ENCODE measurements at regions not wholly inside any gene's neighbourhood (a gene's known extent, or its start where the extent isn't known, plus 50 kb on each side); places are given as distances from the start of the nearest gene placed in this dataset.
"Not testable (repeated sequence)": the region's sequence is repeated elsewhere in the genome, so short reads cannot be mapped to it uniquely, and the experiment has no call there.

DNA sequence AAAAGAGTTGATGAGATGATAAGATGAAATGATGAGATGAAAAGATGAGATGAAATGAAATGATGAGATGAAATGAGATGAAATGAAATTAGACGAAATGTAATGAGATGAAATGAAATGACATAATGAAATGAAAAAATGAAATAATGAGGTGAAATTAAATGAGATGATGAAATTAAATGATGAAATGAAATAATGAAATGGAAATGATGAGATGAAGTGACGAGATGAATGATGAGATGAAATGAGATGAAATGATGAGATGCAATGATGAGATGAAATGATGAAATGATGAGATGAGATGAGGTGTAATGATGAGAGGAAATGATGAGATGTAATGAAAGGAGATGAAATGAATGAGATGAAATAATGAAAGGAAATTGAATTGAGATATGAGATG, 343.4 kb upstream of the PLGLB1 start:
- TF ChIP-seq POLR2AphosphoS5 (IDR thresholded peaks at IDR 0.05; ENCODE audit: insufficient read depth in 1 of 2, low read depth in 1 of 2); POLR2A (IDR thresholded peaks at IDR 0.05): not testable (repeated sequence)
- TF ChIP-seq, protein P1, sequence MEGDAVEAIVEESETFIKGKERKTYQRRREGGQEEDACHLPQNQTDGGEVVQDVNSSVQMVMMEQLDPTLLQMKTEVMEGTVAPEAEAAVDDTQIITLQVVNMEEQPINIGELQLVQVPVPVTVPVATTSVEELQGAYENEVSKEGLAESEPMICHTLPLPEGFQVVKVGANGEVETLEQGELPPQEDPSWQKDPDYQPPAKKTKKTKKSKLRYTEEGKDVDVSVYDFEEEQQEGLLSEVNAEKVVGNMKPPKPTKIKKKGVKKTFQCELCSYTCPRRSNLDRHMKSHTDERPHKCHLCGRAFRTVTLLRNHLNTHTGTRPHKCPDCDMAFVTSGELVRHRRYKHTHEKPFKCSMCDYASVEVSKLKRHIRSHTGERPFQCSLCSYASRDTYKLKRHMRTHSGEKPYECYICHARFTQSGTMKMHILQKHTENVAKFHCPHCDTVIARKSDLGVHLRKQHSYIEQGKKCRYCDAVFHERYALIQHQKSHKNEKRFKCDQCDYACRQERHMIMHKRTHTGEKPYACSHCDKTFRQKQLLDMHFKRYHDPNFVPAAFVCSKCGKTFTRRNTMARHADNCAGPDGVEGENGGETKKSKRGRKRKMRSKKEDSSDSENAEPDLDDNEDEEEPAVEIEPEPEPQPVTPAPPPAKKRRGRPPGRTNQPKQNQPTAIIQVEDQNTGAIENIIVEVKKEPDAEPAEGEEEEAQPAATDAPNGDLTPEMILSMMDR (IDR thresholded peaks at IDR 0.05) = not testable (repeated sequence)
